Gastrocnemius medialis (tissue), 4 donors: ENCODE measurements at regions not wholly inside any gene's neighbourhood (a gene's known extent, or its start where the extent isn't known, plus 50 kb on each side); places are given as distances from the start of the nearest gene placed in this dataset.

Source experiments
- CTCF ChIP-seq, 5 experiments: fragments of 450-650 bp in 3 of 5; fragments of 200-600 bp in 2 of 5; sonication (generic) in 2 of 5; IDR thresholded peaks in 4 of 5; conservative IDR thresholded peaks in 1 of 5; 1 replicate in 4 of 5; 2 replicates in 1 of 5; pipeline ENCODE4 v1.5.1; 2016 to 2019; ENCODE audit warnings: antibody characterized with exemption in 5 of 5, mild to moderate bottlenecking in 3 of 5, moderate library complexity in 3 of 5
- POLR2A ChIP-seq, 2 donors: fragments of 450-650 bp; IDR thresholded peaks; one replicate each; pipeline ENCODE4 v1.6.1; 2017; ENCODE audit warnings: antibody characterized with exemption in 2 of 2, mild to moderate bottlenecking in 2 of 2, moderate library complexity in 2 of 2

- TF ChIP-seq CTCF (IDR thresholded peaks at IDR 0.05 in 4 of 5, conservative IDR thresholded peaks at IDR 0.05 in 1 of 5) (no peak), POLR2A (IDR thresholded peaks at IDR 0.05) (no peak)
Observed at GRCh38 chr6:144346719-144347447, 61.7 kb downstream of the UTRN start.
